GM23248 (cell line): ENCODE measurements at regions not wholly inside any gene's neighbourhood (a gene's known extent, or its start where the extent isn't known, plus 50 kb on each side); places are given as distances from the start of the nearest gene placed in this dataset.

Experiments
- EZH2 ChIP-seq: fragments of 200-600 bp; sonication (generic); IDR thresholded peaks from 2 replicates; pipeline ENCODE4 v1.6.1; 2018; ENCODE audit warnings: antibody characterized with exemption, mild to moderate bottlenecking; ENCODE audit not compliant: insufficient read depth, poor library complexity, severe bottlenecking
- EZH2phosphoT487 ChIP-seq: fragments of 200-600 bp; sonication (generic); IDR thresholded peaks from 2 replicates; pipeline ENCODE4 v1.6.1; 2018; ENCODE audit warnings: antibody characterized with exemption, moderate library complexity, mild to moderate bottlenecking, low read depth; ENCODE audit not compliant: insufficient read depth

- TF ChIP-seq EZH2 = no peak
- TF ChIP-seq EZH2phosphoT487 = no peak
Measured at GRCh38 chr7:25731068-25731845, 420.7 kb upstream of the NFE2L3 start.
